ENCODE measurements at regions not wholly inside any gene's neighbourhood (a gene's known extent, or its start where the extent isn't known, plus 50 kb on each side); places are given as distances from the start of the nearest gene placed in this dataset.

DNA sequence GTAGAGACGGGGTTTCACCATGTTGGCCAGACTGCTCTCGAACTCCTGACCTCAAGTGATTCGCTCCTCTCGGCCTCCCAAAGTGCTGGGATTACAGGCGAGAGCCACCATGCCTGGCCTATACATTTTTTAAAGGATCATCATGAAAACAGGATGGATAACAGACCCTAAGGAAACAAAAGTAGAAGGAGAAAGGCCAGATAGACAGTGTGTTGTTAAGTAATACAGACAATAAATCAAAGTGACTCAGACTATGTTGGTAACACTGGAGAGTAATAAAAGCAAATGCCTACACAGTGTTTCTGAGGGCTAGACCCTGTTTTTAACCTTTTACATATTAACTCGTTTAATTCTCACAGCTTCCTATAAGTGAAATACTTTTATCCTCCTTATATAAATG is 133.8 kb upstream of the MCTP2 start:
- TF ChIP-seq POLR2A (IDR thresholded peaks at IDR 0.05; ENCODE audit: low read depth, low read length) = no peak
- TF ChIP-seq TAF1 (IDR thresholded peaks at IDR 0.05; ENCODE audit: borderline replicate concordance, low read depth, low read length) = no peak
- TF ChIP-seq POLR2AphosphoS5 (IDR thresholded peaks at IDR 0.05; ENCODE audit: low read depth, low read length) = no peak
